Keratinocyte (primary cell): ENCODE measurements at regions not wholly inside any gene's neighbourhood (a gene's known extent, or its start where the extent isn't known, plus 50 kb on each side); places are given as distances from the start of the nearest gene placed in this dataset.

Experiments
- DNase-seq: peaks from one replicate; pipeline ENCODE4 v3.0.0-alpha.2; 2011; ENCODE audit warnings: low read depth, missing footprints, low spot score
- FAIRE-seq: peaks from 2 replicates; lab custom pipeline; 2011; peaks lifted over from hg19 to GRCh38; lab: Jason Lieb, UNC
- H2AFZ ChIP-seq: 2 replicates; pipeline ENCODE4 v1.6.0; 2012; ENCODE audit warnings: low read length, control low read depth, inconsistent platforms; ENCODE audit not compliant: control insufficient read depth
- H3K27ac ChIP-seq: 2 replicates; pipeline ENCODE4 v1.5.1; 2011; ENCODE audit warnings: low read length; ENCODE audit not compliant: control insufficient read depth, insufficient read depth
- H3K27me3 ChIP-seq: 3 replicates; pipeline ENCODE4 v1.6.0; 2011; ENCODE audit warnings: low read length; ENCODE audit not compliant: control insufficient read depth, insufficient read depth; ENCODE audit errors: extremely low read depth
- H3K36me3 ChIP-seq, 2 experiments: 2 replicates in 1 of 2; 3 replicates in 1 of 2; pipeline ENCODE4 v1.5.1; 2011; ENCODE audit warnings: low read length in 2 of 2, mild to moderate bottlenecking in 1 of 2; ENCODE audit not compliant: control insufficient read depth in 2 of 2, insufficient read depth in 2 of 2; ENCODE audit errors: extremely low read depth in 1 of 2
- H3K4me1 ChIP-seq: 3 replicates; pipeline ENCODE4 v1.5.1; 2011; ENCODE audit warnings: low read length; ENCODE audit not compliant: control insufficient read depth, insufficient read depth; ENCODE audit errors: extremely low read depth
- H3K4me2 ChIP-seq: 3 replicates; pipeline ENCODE4 v1.6.0; 2011; ENCODE audit warnings: low read depth, low read length; ENCODE audit not compliant: control insufficient read depth, insufficient read depth; ENCODE audit errors: extremely low read depth
- H3K4me3 ChIP-seq, 3 experiments: fragments of 200-600 bp in 1 of 3; sonication (generic) in 1 of 3; 2 replicates in 2 of 3; 3 replicates in 1 of 3; pipeline ENCODE4 v1.5.1; 2011 to 2016; ENCODE audit warnings: low read length in 3 of 3, mild to moderate bottlenecking in 3 of 3, control low read depth in 2 of 3, inconsistent platforms in 1 of 3, low read depth in 1 of 3, mixed read lengths in 1 of 3, mixed run types in 1 of 3, moderate library complexity in 1 of 3; ENCODE audit not compliant: control insufficient read depth in 2 of 3, insufficient read depth in 2 of 3; ENCODE audit errors: extremely low read depth in 1 of 3
- H3K79me2 ChIP-seq: 2 replicates; pipeline ENCODE4 v1.6.0; 2012; ENCODE audit warnings: low read length; ENCODE audit not compliant: control insufficient read depth, insufficient read depth
- H3K9ac ChIP-seq: 3 replicates; pipeline ENCODE4 v1.6.0; 2011; ENCODE audit warnings: low read length; ENCODE audit not compliant: control insufficient read depth, insufficient read depth; ENCODE audit errors: extremely low read depth
- H3K9me1 ChIP-seq: 3 replicates; pipeline ENCODE4 v1.6.0; 2011; ENCODE audit warnings: low read length; ENCODE audit not compliant: control insufficient read depth, insufficient read depth; ENCODE audit errors: extremely low read depth
- H3K9me3 ChIP-seq: 2 replicates; pipeline ENCODE4 v1.5.1; 2012; ENCODE audit warnings: low read depth, low read length; ENCODE audit not compliant: control insufficient read depth
- H4K20me1 ChIP-seq: 3 replicates; pipeline ENCODE4 v1.6.0; 2011; ENCODE audit warnings: low read length; ENCODE audit not compliant: control insufficient read depth, insufficient read depth; ENCODE audit errors: extremely low read depth
- EZH2 ChIP-seq: IDR thresholded peaks from one replicate; pipeline ENCODE4 v1.6.1; 2012; ENCODE audit warnings: inconsistent platforms, mild to moderate bottlenecking, low read length, moderate library complexity
- dilution Hi-C: fragments of 300-500 bp; cut with MboI; formaldehyde crosslinking; loops from one replicate; pipeline ENCODE4 v1.7.0; 2020; ENCODE audit warnings: low sequenced_read_pairs; ENCODE audit not compliant: extremely low pct_ligation_motif_present
- TF ChIP-seq, protein P1 (sequence below), 3 experiments: IDR thresholded peaks in 1 of 3; conservative IDR thresholded peaks in 1 of 3; optimal IDR thresholded peaks in 1 of 3; 2 replicates in 2 of 3; 3 replicates in 1 of 3; pipeline versions ENCODE3 to v1.5.1; 2011; ENCODE audit warnings: low read length in 3 of 3, mild to moderate bottlenecking in 3 of 3, moderate library complexity in 2 of 3, control low read depth in 1 of 3, inconsistent platforms in 1 of 3; ENCODE audit not compliant: insufficient read depth in 2 of 3; ENCODE audit errors: extremely low read depth in 1 of 3

DNA sequence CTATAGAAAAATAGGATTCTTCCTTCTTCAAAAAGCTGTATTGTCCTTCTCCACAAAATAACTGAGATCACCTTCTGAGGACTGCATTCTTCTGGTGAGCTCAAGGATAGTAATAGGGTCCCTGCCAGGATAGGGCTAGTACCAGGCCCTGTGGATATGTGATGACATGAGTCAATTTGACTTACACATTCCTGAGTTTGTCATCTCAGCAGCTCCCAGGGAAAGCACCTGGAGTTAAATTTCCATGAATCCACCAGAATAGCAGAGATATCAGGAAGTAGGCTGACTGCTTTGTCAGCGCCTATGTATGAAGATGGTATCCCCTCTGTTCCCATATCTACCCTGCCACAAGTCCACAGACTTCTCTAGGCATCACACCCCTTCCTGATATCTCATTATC, 225.8 kb downstream of the PMP22 start:
- H3K9ac ChIP-seq = no peak overlapping the region
- peaks cover 17% of the 10 kb centered on the region for H3K4me1 ChIP-seq
- no peaks in the 10 kb centered on the region for H3K9me1 ChIP-seq
- TF ChIP-seq, protein P1, sequence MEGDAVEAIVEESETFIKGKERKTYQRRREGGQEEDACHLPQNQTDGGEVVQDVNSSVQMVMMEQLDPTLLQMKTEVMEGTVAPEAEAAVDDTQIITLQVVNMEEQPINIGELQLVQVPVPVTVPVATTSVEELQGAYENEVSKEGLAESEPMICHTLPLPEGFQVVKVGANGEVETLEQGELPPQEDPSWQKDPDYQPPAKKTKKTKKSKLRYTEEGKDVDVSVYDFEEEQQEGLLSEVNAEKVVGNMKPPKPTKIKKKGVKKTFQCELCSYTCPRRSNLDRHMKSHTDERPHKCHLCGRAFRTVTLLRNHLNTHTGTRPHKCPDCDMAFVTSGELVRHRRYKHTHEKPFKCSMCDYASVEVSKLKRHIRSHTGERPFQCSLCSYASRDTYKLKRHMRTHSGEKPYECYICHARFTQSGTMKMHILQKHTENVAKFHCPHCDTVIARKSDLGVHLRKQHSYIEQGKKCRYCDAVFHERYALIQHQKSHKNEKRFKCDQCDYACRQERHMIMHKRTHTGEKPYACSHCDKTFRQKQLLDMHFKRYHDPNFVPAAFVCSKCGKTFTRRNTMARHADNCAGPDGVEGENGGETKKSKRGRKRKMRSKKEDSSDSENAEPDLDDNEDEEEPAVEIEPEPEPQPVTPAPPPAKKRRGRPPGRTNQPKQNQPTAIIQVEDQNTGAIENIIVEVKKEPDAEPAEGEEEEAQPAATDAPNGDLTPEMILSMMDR (optimal IDR thresholded peaks at IDR 0.05 in 1 of 3, IDR thresholded peaks at IDR 0.05 in 1 of 3, conservative IDR thresholded peaks at IDR 0.05 in 1 of 3; ENCODE audit: extremely low read depth in 1 of 3, insufficient read depth in 2 of 3, low read length in 3 of 3) = no peak
- TF ChIP-seq EZH2 = no peak
- FAIRE-seq = peak; percentile 94
- peak overlapping the region in 1 of 3 experiments; percentile 49 for H3K4me3 ChIP-seq
- H3K79me2 ChIP-seq = no peaks in the 10 kb centered on the region
- dilution Hi-C loops = no loop called here
- H3K4me2 ChIP-seq = peak overlapping the region; percentile 61
- H2AFZ ChIP-seq = peak overlapping the region; percentile 50
- no peaks in the 10 kb centered on the region for H4K20me1 ChIP-seq
- H3K36me3 ChIP-seq = no peaks in the 10 kb centered on the region
- peak overlapping the region; percentile 42 for H3K27ac ChIP-seq
- H3K27me3 ChIP-seq = no peaks in the 10 kb centered on the region
- peak; percentile 83 for DNase-seq
- no peaks in the 10 kb centered on the region for H3K9me3 ChIP-seq

DNA sequence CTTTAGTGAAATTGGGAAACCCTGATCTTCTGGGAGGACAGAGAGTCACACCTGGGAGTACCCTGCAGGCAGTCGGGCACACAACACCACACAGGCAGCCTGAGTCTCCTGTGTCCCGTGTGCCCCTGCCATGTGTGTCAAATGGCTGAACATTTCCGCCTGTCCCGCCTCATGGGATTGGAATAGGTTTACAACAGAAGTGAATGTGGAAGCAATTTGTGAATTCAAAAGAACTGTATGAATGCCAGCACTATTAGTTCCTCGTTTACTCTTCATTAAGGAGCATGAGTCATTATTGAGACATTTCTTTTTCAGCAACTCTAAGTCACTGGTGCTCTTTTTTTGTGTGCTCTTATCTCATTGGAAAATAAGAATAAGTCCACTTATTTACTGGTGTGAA, 226.5 kb downstream of the PMP22 start:
- peaks cover 17% of the 10 kb centered on the region for H3K4me1 ChIP-seq
- TF ChIP-seq EZH2 = no peak
- TF ChIP-seq, protein P1 (optimal IDR thresholded peaks at IDR 0.05 in 1 of 3, IDR thresholded peaks at IDR 0.05 in 1 of 3, conservative IDR thresholded peaks at IDR 0.05 in 1 of 3; ENCODE audit: extremely low read depth in 1 of 3, insufficient read depth in 2 of 3, low read length in 3 of 3) = peak; percentile 3 to 25 (median 7)
- H3K4me2 ChIP-seq = peak overlapping the region; percentile 61
- peak; percentile 46 for DNase-seq
- no peaks in the 10 kb centered on the region for H3K27me3 ChIP-seq
- H3K27ac ChIP-seq = peak overlapping the region; percentile 42
- no peaks in the 10 kb centered on the region for H3K9me3 ChIP-seq
- no peaks in the 10 kb centered on the region for H3K36me3 ChIP-seq
- no peak for FAIRE-seq
- H2AFZ ChIP-seq = peak overlapping the region; percentile 92
- dilution Hi-C loops = no loop called here
- peak overlapping the region in 2 of 3 experiments; percentile 7 to 49 for H3K4me3 ChIP-seq
- H3K9me1 ChIP-seq = no peaks in the 10 kb centered on the region
- no peaks in the 10 kb centered on the region for H4K20me1 ChIP-seq
- peak overlapping the region; percentile 33 for H3K9ac ChIP-seq
- H3K79me2 ChIP-seq = no peaks in the 10 kb centered on the region
